ENCODE measurements at regions not wholly inside any gene's neighbourhood (a gene's known extent, or its start where the extent isn't known, plus 50 kb on each side); places are given as distances from the start of the nearest gene placed in this dataset.

- H3K9me3 ChIP-seq (ENCODE audit: low read length) = no peaks in the 10 kb centered on the region
- H3K36me3 ChIP-seq (ENCODE audit: insufficient read depth, low read length) = no peaks in the 10 kb centered on the region
- H3K27ac ChIP-seq (ENCODE audit: low read length) = no peak overlapping the region
- TF ChIP-seq EZH2 (IDR thresholded peaks at IDR 0.05; ENCODE audit: borderline replicate concordance, insufficient read depth, low read length, poor library complexity, severe bottlenecking) (no peak), CTCF (IDR thresholded peaks at IDR 0.05; ENCODE audit: poor library complexity, severe bottlenecking) (no peak), RAD21 (conservative IDR thresholded peaks at IDR 0.05) (no peak), POLR2AphosphoS5 (IDR thresholded peaks at IDR 0.05) (no peak), REST (IDR thresholded peaks at IDR 0.05; ENCODE audit: borderline replicate concordance) (no peak), EP300 (conservative IDR thresholded peaks at IDR 0.05; ENCODE audit: poor library complexity, severe bottlenecking) (no peak), SMC3 (conservative IDR thresholded peaks at IDR 0.05; ENCODE audit: poor library complexity) (no peak), MXI1 (conservative IDR thresholded peaks at IDR 0.05; ENCODE audit: poor library complexity, severe bottlenecking) (no peak), TAF1 (IDR thresholded peaks at IDR 0.05; ENCODE audit: low read depth) (no peak)
- H3K79me2 ChIP-seq (replicated peaks; ENCODE audit: insufficient read depth, low read length) = no peaks in the 10 kb centered on the region
- no peak overlapping the region for H3K4me3 ChIP-seq (ENCODE audit: low read length)
- no peaks in the 10 kb centered on the region for H3K9me2 ChIP-seq (ENCODE audit: insufficient read depth, low read length)
- H2AFZ ChIP-seq (ENCODE audit: low read depth, low read length) = no peak overlapping the region
- no peak overlapping the region for H3K9ac ChIP-seq (ENCODE audit: low read length)
- no peaks in the 10 kb centered on the region for H3F3A ChIP-seq (ENCODE audit: insufficient read depth, low read length, poor library complexity, severe bottlenecking)
- no peaks in the 10 kb centered on the region for H4K20me1 ChIP-seq (ENCODE audit: insufficient read depth)
- H3K27me3 ChIP-seq (ENCODE audit: insufficient read depth, low read depth, low read length) = no peaks in the 10 kb centered on the region
- no peak overlapping the region for H3K4me2 ChIP-seq (ENCODE audit: low read length)
Measured at GRCh38 chrX:69287095-69287494, 121.8 kb upstream of the PJA1 start.

- Histone ChIP-seq H4K20me1 (ENCODE audit: insufficient read depth) (no peaks in the 10 kb centered on the region), H3K36me3 (ENCODE audit: insufficient read depth, low read length) (no peaks in the 10 kb centered on the region), H3K4me3 (ENCODE audit: low read length) (no peak overlapping the region), H3K9me2 (ENCODE audit: insufficient read depth, low read length) (no peaks in the 10 kb centered on the region), H3K4me2 (ENCODE audit: low read length) (no peak overlapping the region), H3K27ac (ENCODE audit: low read length) (no peak overlapping the region), H3K9ac (ENCODE audit: low read length) (no peak overlapping the region), H3K9me3 (ENCODE audit: low read length) (no peaks in the 10 kb centered on the region), H2AFZ (ENCODE audit: low read depth, low read length) (no peak overlapping the region), H3K27me3 (ENCODE audit: insufficient read depth, low read depth, low read length) (no peaks in the 10 kb centered on the region), H3K79me2 (replicated peaks; ENCODE audit: insufficient read depth, low read length) (no peaks in the 10 kb centered on the region), H3F3A (ENCODE audit: insufficient read depth, low read length, poor library complexity, severe bottlenecking) (no peaks in the 10 kb centered on the region)
- TF ChIP-seq MXI1 (conservative IDR thresholded peaks at IDR 0.05; ENCODE audit: poor library complexity, severe bottlenecking) = no peak
- no peak for TF ChIP-seq CTCF (IDR thresholded peaks at IDR 0.05; ENCODE audit: poor library complexity, severe bottlenecking)
- TF ChIP-seq EP300 (conservative IDR thresholded peaks at IDR 0.05; ENCODE audit: poor library complexity, severe bottlenecking) = no peak
Measured at GRCh38 chrX:69286565-69286906, 121.3 kb upstream of the PJA1 start.
